Mesenchymal stem cell (in vitro differentiated cells and primary cell): ENCODE measurements at regions not wholly inside any gene's neighbourhood (a gene's known extent, or its start where the extent isn't known, plus 50 kb on each side); places are given as distances from the start of the nearest gene placed in this dataset.

Experiments used
- DNase-seq: peaks from one replicate; pipeline ENCODE4 v3.0.0-alpha.2; 2013
- H2AFZ ChIP-seq: one replicate; pipeline ENCODE4 v1.6.1; 2013; ENCODE audit warnings: low read depth, mild to moderate bottlenecking, control low read depth, inconsistent platforms, low read length, moderate library complexity
- H2AK5ac ChIP-seq: 2 replicates; pipeline ENCODE4 v1.6.1; 2013; ENCODE audit warnings: low read length, moderate library complexity, mild to moderate bottlenecking, inconsistent platforms; ENCODE audit not compliant: severe bottlenecking
- H2BK120ac ChIP-seq: one replicate; pipeline ENCODE4 v1.6.1; 2013; ENCODE audit warnings: low read depth, mild to moderate bottlenecking, inconsistent platforms, low read length, moderate library complexity
- H2BK12ac ChIP-seq, 2 experiments: one replicate each; pipeline ENCODE4 v1.6.1; 2013; ENCODE audit warnings: inconsistent platforms in 2 of 2, low read length in 2 of 2, mild to moderate bottlenecking in 2 of 2, moderate library complexity in 2 of 2, control low read depth in 1 of 2
- H2BK15ac ChIP-seq: one replicate; pipeline ENCODE4 v1.6.1; 2013; ENCODE audit warnings: mild to moderate bottlenecking, low read depth, inconsistent platforms; ENCODE audit not compliant: poor library complexity, severe bottlenecking
- H2BK5ac ChIP-seq: 2 replicates; pipeline ENCODE4 v1.6.1; 2013; ENCODE audit warnings: low read depth, mild to moderate bottlenecking, low read length, control low read depth, inconsistent platforms; ENCODE audit not compliant: poor library complexity, severe bottlenecking
- H3K14ac ChIP-seq, 2 experiments: one replicate each; pipeline ENCODE4 v1.6.1; 2013; ENCODE audit warnings: inconsistent platforms in 2 of 2, low read length in 2 of 2, control low read depth in 1 of 2, mild to moderate bottlenecking in 1 of 2, moderate library complexity in 1 of 2
- H3K18ac ChIP-seq, 2 experiments: one replicate each; pipeline ENCODE4 v1.6.1; 2013; ENCODE audit warnings: inconsistent platforms in 2 of 2, low read length in 2 of 2, control low read depth in 1 of 2, low read depth in 1 of 2, mild to moderate bottlenecking in 1 of 2
- H3K23ac ChIP-seq, 2 experiments: one replicate each; pipeline ENCODE4 v1.6.1; 2013; ENCODE audit warnings: inconsistent platforms in 2 of 2, low read length in 2 of 2, mild to moderate bottlenecking in 2 of 2, moderate library complexity in 2 of 2, control low read depth in 1 of 2
- H3K27ac ChIP-seq: 2 replicates; pipeline ENCODE4 v1.5.1; 2013; ENCODE audit warnings: mild to moderate bottlenecking, moderate library complexity, low read length, control low read depth, inconsistent platforms; ENCODE audit not compliant: poor library complexity, severe bottlenecking
- H3K27me3 ChIP-seq, 2 experiments: 2 replicates each; pipeline versions ENCODE4 v1.6.1 to v1.7.0; 2013; ENCODE audit warnings: low read length in 2 of 2, mild to moderate bottlenecking in 2 of 2, moderate library complexity in 2 of 2, control low read depth in 1 of 2, inconsistent platforms in 1 of 2; ENCODE audit not compliant: control insufficient read depth in 1 of 2, insufficient read depth in 1 of 2
- H3K36me3 ChIP-seq, 2 experiments: 2 replicates each; pipeline versions ENCODE4 v1.6.1 to v1.7.0; 2013; ENCODE audit warnings: low read length in 2 of 2, control low read depth in 1 of 2, inconsistent platforms in 1 of 2, low read depth in 1 of 2, mild to moderate bottlenecking in 1 of 2; ENCODE audit not compliant: insufficient read depth in 2 of 2, control insufficient read depth in 1 of 2
- H3K4ac ChIP-seq, 2 experiments: one replicate each; pipeline ENCODE4 v1.6.1; 2013; ENCODE audit warnings: inconsistent platforms in 2 of 2, low read length in 2 of 2, mild to moderate bottlenecking in 2 of 2, moderate library complexity in 2 of 2, control low read depth in 1 of 2, low read depth in 1 of 2
- H3K4me1 ChIP-seq: 2 replicates; pipeline ENCODE4 v1.6.1; 2013; ENCODE audit warnings: low read depth, low read length, control low read depth; ENCODE audit not compliant: control insufficient read depth, insufficient read depth
- H3K4me2 ChIP-seq: 2 replicates; pipeline ENCODE4 v1.6.1; 2013; ENCODE audit warnings: low read length, mild to moderate bottlenecking, inconsistent platforms; ENCODE audit not compliant: poor library complexity, severe bottlenecking
- H3K4me3 ChIP-seq, 2 experiments: 2 replicates each; pipeline versions ENCODE4 v1.5.1 to v1.7.0; 2013; ENCODE audit warnings: low read length in 2 of 2, mild to moderate bottlenecking in 2 of 2, control low read depth in 1 of 2, low read depth in 1 of 2; ENCODE audit not compliant: insufficient read depth in 1 of 2
- H3K79me1 ChIP-seq: replicated peaks from 2 replicates; pipeline ENCODE4 v1.6.1; 2013; ENCODE audit warnings: mild to moderate bottlenecking, control low read depth, low read length, inconsistent platforms; ENCODE audit not compliant: poor library complexity, severe bottlenecking
- H3K9ac ChIP-seq: 2 replicates; pipeline ENCODE4 v1.7.0; 2013; ENCODE audit warnings: mild to moderate bottlenecking, low read length, moderate library complexity
- H3K9me3 ChIP-seq: 2 replicates; pipeline ENCODE4 v1.7.0; 2013; ENCODE audit warnings: mild to moderate bottlenecking, low read length; ENCODE audit not compliant: control insufficient read depth
- H4K8ac ChIP-seq: one replicate; pipeline ENCODE4 v1.6.1; 2013; ENCODE audit warnings: inconsistent platforms, mild to moderate bottlenecking, low read length, moderate library complexity
- H4K91ac ChIP-seq: one replicate; pipeline ENCODE4 v1.6.1; 2013; ENCODE audit warnings: mild to moderate bottlenecking, low read length, inconsistent platforms
- WGBS: methylation state at CpG from one replicate; pipeline ENCODE4 v1.1.7; 2013; ENCODE audit warnings: mixed read lengths; 5-methylcytosine and 5-hydroxymethylcytosine counted together

DNA sequence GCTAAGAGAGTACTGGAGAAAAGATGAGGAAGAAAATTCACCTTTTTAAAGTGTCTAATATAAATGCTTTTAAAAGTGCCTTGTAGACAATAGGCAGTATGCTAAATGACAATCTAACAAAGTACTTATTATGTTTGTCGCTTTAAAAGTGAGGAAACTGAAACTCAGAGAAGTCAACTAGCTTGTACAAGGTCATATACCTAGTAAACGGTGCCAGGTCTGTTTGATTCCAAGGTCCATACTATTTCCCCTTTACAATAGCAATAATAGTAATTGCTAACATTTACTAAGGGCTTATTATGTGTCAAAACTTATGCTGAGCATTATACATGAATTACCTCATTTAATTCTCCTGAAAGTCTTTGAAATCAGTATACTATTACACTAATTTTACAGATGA lies 328.6 kb upstream of the SLC24A2 start:
- Histone ChIP-seq H3K79me1 (no peaks in the 10 kb centered on the region), H3K27me3 (no peaks in the 10 kb centered on the region), H3K36me3 (no peaks in the 10 kb centered on the region), H3K14ac (no peak overlapping the region), H4K91ac (no peak overlapping the region), H2AFZ (no peak overlapping the region), H3K4me1 (peaks cover 3% of the 10 kb centered on the region), H3K9ac (no peak overlapping the region), H2BK15ac (no peak overlapping the region), H3K4me3 (no peak overlapping the region), H3K18ac (no peak overlapping the region), H2AK5ac (no peak overlapping the region), H3K27ac (no peak overlapping the region), H4K8ac (no peak overlapping the region), H3K9me3 (peaks cover 14% of the 10 kb centered on the region), H3K4me2 (no peak overlapping the region), H2BK12ac (no peak overlapping the region), H3K23ac (no peak overlapping the region), H2BK120ac (no peak overlapping the region), H3K4ac (no peak overlapping the region), H2BK5ac (no peak overlapping the region)
- WGBS = no CpG with 5 or more reads among the region's 2 CpGs
- no peak for DNase-seq

DNA sequence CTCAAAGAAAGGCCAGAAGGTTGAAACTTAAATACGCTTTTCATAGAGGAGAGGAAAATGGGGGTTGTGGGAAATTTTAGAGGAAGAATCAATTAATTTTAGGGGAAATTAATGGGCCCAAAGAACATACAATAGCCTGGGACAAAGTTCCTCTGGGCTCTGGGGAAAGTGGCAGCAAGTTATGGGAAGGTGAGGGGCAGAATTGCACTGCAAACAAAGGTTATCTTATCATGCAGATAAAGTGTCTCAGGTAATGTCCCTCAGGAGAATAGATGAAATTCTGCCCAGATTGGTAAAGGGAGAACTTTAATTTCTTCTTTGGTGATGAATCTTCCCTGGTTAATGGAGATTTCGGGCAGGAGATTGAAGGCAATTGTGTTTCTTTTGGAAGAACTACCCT lies 326.1 kb upstream of the SLC24A2 start:
- no peak overlapping the region for H3K4me2 ChIP-seq
- peaks cover 3% of the 10 kb centered on the region for H3K4me1 ChIP-seq
- no peak overlapping the region for H3K14ac ChIP-seq
- no peak overlapping the region for H2BK5ac ChIP-seq
- no peak overlapping the region for H3K4me3 ChIP-seq
- H3K9me3 ChIP-seq = peaks cover 14% of the 10 kb centered on the region
- no peak overlapping the region for H2AK5ac ChIP-seq
- no peak overlapping the region for H2BK12ac ChIP-seq
- H4K8ac ChIP-seq = no peak overlapping the region
- H2BK120ac ChIP-seq = no peak overlapping the region
- H3K36me3 ChIP-seq = no peaks in the 10 kb centered on the region
- no peak overlapping the region for H3K4ac ChIP-seq
- H3K23ac ChIP-seq = no peak overlapping the region
- no peak overlapping the region for H4K91ac ChIP-seq
- no peak for DNase-seq
- peaks cover 0 to 3% of the 10 kb centered on the region in 2 experiments for H3K27me3 ChIP-seq
- H3K27ac ChIP-seq = no peak overlapping the region
- no peaks in the 10 kb centered on the region for H3K79me1 ChIP-seq
- H2AFZ ChIP-seq = no peak overlapping the region
- no peak overlapping the region for H3K18ac ChIP-seq
- H3K9ac ChIP-seq = no peak overlapping the region
- 89% methylated on average over 2 of the region's 2 CpGs for WGBS
- no peak overlapping the region for H2BK15ac ChIP-seq

DNA sequence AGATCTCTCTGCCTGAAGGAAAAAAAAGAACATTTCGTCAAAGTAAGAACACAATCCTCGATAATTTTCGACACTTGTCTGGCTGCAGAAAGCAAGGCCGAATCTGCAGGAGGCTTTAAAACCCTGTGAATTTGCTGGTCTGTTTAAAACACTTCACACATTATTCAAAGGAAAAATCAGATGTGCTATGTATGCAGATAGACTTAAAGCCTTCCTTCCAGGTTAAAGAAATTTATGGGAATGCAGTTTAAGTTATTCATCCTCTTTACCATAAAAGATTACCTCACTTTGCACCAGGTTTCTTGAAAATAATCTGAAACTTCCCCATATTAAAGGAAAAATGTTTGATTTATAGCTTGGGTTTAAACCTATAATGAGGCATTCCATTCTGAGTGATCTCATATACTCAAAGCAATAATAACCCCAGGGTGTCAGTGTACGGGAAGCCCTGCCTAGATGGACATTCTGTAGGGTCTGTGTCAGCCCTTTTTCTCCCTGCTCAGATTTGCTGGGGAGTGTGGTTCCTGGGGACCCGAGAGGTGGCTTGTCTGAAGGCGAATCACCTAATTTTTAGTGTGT lies 323.5 kb upstream of the SLC24A2 start:
- no peaks in the 10 kb centered on the region for H3K36me3 ChIP-seq
- no peak overlapping the region for H2AFZ ChIP-seq
- H2BK12ac ChIP-seq = no peak overlapping the region
- no peak overlapping the region for H2BK15ac ChIP-seq
- peaks cover 0 to 8% of the 10 kb centered on the region in 2 experiments for H3K27me3 ChIP-seq
- H3K9me3 ChIP-seq = peaks cover 14% of the 10 kb centered on the region
- H4K91ac ChIP-seq = no peak overlapping the region
- no peak overlapping the region for H3K4ac ChIP-seq
- no peaks in the 10 kb centered on the region for H3K79me1 ChIP-seq
- H3K18ac ChIP-seq = no peak overlapping the region
- H3K9ac ChIP-seq = no peak overlapping the region
- no peak overlapping the region for H3K23ac ChIP-seq
- no peak overlapping the region for H3K27ac ChIP-seq
- H3K4me2 ChIP-seq = peak overlapping the region; percentile 5
- no peak overlapping the region for H2BK5ac ChIP-seq
- no peak for DNase-seq
- H2BK120ac ChIP-seq = no peak overlapping the region
- 89% methylated on average over 4 of the region's 7 CpGs for WGBS
- peaks cover 3% of the 10 kb centered on the region for H3K4me1 ChIP-seq
- no peak overlapping the region for H3K4me3 ChIP-seq
- H3K14ac ChIP-seq = no peak overlapping the region
- no peak overlapping the region for H2AK5ac ChIP-seq
- no peak overlapping the region for H4K8ac ChIP-seq

DNA sequence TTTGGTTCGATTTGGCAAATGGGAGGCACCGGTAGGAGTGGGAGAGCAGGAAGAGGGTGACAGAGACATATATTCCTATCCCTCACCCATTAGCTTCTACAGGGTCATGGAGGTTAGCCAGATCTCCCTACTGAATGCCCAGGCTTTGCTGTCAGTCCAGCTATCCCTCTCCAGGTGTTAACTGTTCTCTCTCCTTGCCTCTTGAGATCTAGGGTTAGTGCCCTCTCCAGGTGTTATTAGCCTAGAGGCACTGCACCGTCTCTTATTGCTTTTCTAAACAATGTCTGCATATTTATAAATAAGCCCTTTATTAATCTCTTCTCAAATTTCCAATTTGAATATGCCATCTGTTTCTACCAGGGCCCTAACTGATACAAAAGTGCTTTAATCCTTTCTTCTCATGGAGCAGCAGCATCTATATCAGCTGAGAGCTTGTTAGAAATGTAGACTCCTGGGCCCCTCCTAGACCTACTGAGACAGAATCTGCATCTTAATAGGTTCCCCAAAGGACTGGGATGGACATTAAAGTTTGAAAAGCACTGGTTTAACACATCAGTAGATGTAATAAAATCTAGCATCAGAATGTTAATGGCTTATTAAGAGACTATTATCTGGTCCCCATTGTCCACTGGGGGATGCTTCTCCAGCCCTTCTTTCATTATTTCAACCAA lies 322.5 kb upstream of the SLC24A2 start:
- Histone ChIP-seq H4K8ac (no peak overlapping the region), H3K18ac (no peak overlapping the region), H2BK12ac (no peak overlapping the region), H4K91ac (no peak overlapping the region), H2BK5ac (no peak overlapping the region), H3K4ac (no peak overlapping the region), H3K4me3 (no peak overlapping the region), H2AFZ (no peak overlapping the region), H2BK15ac (no peak overlapping the region), H3K27ac (no peak overlapping the region), H3K14ac (no peak overlapping the region), H3K79me1 (no peaks in the 10 kb centered on the region), H3K23ac (no peak overlapping the region), H3K9me3 (peaks cover 14% of the 10 kb centered on the region), H2AK5ac (no peak overlapping the region), H3K36me3 (no peaks in the 10 kb centered on the region), H2BK120ac (no peak overlapping the region), H3K9ac (no peak overlapping the region), H3K4me1 (peaks cover 1% of the 10 kb centered on the region), H3K27me3 (peaks cover 0 to 8% of the 10 kb centered on the region in 2 experiments), H3K4me2 (no peak overlapping the region)
- no peak for DNase-seq
- WGBS = 49% methylated on average over 3 of the region's 3 CpGs
